ENCODE measurements at regions not wholly inside any gene's neighbourhood (a gene's known extent, or its start where the extent isn't known, plus 50 kb on each side); places are given as distances from the start of the nearest gene placed in this dataset.
"Not testable (repeated sequence)": the region's sequence is repeated elsewhere in the genome, so short reads cannot be mapped to it uniquely, and the experiment has no call there.

DNA sequence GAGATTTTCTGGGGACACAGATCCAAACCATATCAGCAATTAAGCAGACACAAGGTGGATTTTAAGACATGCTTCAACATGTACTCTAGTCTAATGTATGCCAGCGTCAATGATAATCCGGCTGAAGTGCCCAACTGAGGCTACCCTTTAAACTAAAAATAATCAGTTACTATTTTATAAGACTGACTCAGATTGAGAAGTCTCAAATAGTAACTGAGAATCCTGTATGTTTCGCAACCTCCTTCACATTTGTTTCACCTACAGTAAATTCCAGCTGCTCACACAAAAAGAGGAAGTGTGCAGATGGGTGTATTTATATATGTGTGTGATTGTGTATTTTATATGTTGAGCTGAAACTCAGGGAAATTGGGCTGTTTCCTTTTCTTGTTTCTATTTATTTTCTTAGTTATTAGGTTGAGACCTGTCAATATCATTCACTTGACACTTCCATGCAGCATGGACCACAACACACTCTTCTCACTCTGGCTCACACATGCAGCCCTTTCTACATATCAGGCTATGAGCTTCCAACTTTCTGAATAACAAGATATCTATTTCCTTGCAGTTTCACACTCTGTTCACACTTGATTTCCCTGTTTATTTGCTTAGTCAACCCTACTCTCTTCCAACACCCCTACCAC is 1224.9 kb upstream of the TMEM132C start:
- ChIA-PET CTCF (no interaction called here), POLR2A (no interaction called here)
- H3K36me3 ChIP-seq (ENCODE audit: control insufficient read depth, insufficient read depth, low read length), result no peaks in the 10 kb centered on the region
- DNase-seq (ENCODE audit: low read depth), result no peak
- H3K4me3 ChIP-seq (ENCODE audit: low read depth, low read length), result no peak overlapping the region
- TF ChIP-seq, protein P1, sequence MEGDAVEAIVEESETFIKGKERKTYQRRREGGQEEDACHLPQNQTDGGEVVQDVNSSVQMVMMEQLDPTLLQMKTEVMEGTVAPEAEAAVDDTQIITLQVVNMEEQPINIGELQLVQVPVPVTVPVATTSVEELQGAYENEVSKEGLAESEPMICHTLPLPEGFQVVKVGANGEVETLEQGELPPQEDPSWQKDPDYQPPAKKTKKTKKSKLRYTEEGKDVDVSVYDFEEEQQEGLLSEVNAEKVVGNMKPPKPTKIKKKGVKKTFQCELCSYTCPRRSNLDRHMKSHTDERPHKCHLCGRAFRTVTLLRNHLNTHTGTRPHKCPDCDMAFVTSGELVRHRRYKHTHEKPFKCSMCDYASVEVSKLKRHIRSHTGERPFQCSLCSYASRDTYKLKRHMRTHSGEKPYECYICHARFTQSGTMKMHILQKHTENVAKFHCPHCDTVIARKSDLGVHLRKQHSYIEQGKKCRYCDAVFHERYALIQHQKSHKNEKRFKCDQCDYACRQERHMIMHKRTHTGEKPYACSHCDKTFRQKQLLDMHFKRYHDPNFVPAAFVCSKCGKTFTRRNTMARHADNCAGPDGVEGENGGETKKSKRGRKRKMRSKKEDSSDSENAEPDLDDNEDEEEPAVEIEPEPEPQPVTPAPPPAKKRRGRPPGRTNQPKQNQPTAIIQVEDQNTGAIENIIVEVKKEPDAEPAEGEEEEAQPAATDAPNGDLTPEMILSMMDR (IDR thresholded peaks at IDR 0.05; ENCODE audit: insufficient read depth, low read depth, low read length), result no peak
- H3K27me3 ChIP-seq (ENCODE audit: control insufficient read depth, insufficient read depth, low read length), result no peaks in the 10 kb centered on the region

GRCh38 chr12:127043731-127044130 is 1223.2 kb upstream of the TMEM132C start:
- Histone ChIP-seq H3K4me3 (ENCODE audit: low read depth, low read length) (no peak overlapping the region), H3K36me3 (ENCODE audit: control insufficient read depth, insufficient read depth, low read length) (no peaks in the 10 kb centered on the region), H3K27me3 (ENCODE audit: control insufficient read depth, insufficient read depth, low read length) (no peaks in the 10 kb centered on the region)
- ChIA-PET CTCF (no interaction called here), POLR2A (no interaction called here)
- TF ChIP-seq, protein P1 (IDR thresholded peaks at IDR 0.05; ENCODE audit: insufficient read depth, low read depth, low read length), result no peak
- no peak for DNase-seq (ENCODE audit: low read depth)

DNA sequence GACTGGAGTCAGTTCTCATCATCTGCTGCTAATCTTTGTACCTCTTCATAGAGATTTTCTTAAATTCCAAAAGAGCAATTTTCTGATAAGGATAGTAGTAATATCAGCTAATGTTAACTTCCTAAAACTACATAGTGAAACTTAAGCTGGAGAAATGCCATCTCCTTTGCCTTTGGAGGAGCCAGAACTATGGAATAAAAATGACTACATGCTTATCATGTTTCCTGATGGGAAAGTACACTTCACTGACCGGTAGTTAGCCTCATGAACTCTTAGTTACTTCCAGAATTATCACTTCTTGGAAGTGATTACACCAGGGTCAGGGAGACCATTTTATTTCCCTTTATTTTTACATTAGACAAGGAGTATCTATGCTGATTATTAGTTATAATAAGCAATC is 1222.1 kb upstream of the TMEM132C start:
- ChIA-PET CTCF (no interaction called here), POLR2A (no interaction called here)
- H3K36me3 ChIP-seq (ENCODE audit: control insufficient read depth, insufficient read depth, low read length), result no peaks in the 10 kb centered on the region
- H3K27me3 ChIP-seq (ENCODE audit: control insufficient read depth, insufficient read depth, low read length), result no peaks in the 10 kb centered on the region
- no peak overlapping the region for H3K4me3 ChIP-seq (ENCODE audit: low read depth, low read length)
- TF ChIP-seq, protein P1 (IDR thresholded peaks at IDR 0.05; ENCODE audit: insufficient read depth, low read depth, low read length), result no peak
- no peak for DNase-seq (ENCODE audit: low read depth)

DNA sequence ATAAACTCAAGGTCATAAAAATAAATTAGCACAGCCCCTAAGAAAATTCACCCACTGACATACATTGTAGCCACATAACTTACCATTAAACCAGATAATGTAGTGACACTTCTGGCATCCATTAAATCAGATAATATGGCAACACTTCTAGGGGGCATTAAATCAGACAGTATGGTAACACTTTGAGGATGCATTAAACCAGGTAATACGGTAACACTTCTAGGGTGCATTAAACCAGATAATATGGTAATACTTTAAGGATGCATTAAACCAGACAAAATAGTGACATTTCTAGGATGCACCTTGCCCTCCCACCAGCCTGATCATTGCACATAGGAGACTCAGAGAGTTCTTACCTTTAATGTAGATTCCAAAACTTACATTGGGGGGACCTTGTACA is 1220.5 kb upstream of the TMEM132C start:
- Histone ChIP-seq H3K27me3 (ENCODE audit: control insufficient read depth, insufficient read depth, low read length) (no peaks in the 10 kb centered on the region), H3K36me3 (ENCODE audit: control insufficient read depth, insufficient read depth, low read length) (no peaks in the 10 kb centered on the region), H3K4me3 (ENCODE audit: low read depth, low read length) (no peak overlapping the region)
- ChIA-PET POLR2A (no interaction called here), CTCF (no interaction called here)
- DNase-seq (ENCODE audit: low read depth), result no peak
- TF ChIP-seq, protein P1 (IDR thresholded peaks at IDR 0.05; ENCODE audit: insufficient read depth, low read depth, low read length), result no peak

- CTCF ChIA-PET, result no interaction called here
- no peak for DNase-seq (ENCODE audit: low read depth)
- POLR2A ChIA-PET, result no interaction called here
- Histone ChIP-seq H3K27me3 (ENCODE audit: control insufficient read depth, insufficient read depth, low read length) (no peaks in the 10 kb centered on the region), H3K36me3 (ENCODE audit: control insufficient read depth, insufficient read depth, low read length) (no peaks in the 10 kb centered on the region), H3K4me3 (ENCODE audit: low read depth, low read length) (no peak overlapping the region)
- TF ChIP-seq, protein P1 (IDR thresholded peaks at IDR 0.05; ENCODE audit: insufficient read depth, low read depth, low read length), result no peak
Observed at GRCh38 chr12:127048057-127048456, 1218.9 kb upstream of the TMEM132C start.

GRCh38 chr12:127048525-127048924 is 1218.4 kb upstream of the TMEM132C start:
- POLR2A ChIA-PET; CTCF ChIA-PET; H3K27me3 ChIP-seq (ENCODE audit: control insufficient read depth, insufficient read depth, low read length); DNase-seq (ENCODE audit: low read depth); H3K4me3 ChIP-seq (ENCODE audit: low read depth, low read length); H3K36me3 ChIP-seq (ENCODE audit: control insufficient read depth, insufficient read depth, low read length): not testable (repeated sequence)
